ENCODE measurements at regions not wholly inside any gene's neighbourhood (a gene's known extent, or its start where the extent isn't known, plus 50 kb on each side); places are given as distances from the start of the nearest gene placed in this dataset.

DNA sequence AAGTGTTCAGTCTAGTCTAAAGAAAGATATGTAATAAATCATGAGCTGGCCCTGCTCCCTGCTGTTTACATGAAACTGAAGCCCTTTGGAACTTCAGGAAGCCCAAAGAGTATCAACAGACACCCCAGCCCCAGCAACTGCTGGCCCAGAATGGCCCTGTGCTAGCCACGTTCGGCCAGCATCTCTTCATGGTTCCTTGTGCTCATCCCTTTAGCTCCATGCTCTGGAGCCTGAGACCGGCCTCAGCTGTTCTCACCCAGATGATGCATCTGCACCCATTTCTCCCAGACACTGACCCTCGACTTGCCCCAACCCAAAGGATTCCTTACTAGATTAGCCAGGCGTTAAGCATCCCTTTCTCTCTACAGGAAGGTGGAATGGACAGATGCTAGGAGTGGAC, 207.3 kb downstream of the HS3ST3B1 start:
- no peak for DNase-seq (ENCODE audit: low read depth)
- H3K4me3 ChIP-seq (ENCODE audit: low read depth, low read length): no peak overlapping the region
- TF ChIP-seq, protein P1, sequence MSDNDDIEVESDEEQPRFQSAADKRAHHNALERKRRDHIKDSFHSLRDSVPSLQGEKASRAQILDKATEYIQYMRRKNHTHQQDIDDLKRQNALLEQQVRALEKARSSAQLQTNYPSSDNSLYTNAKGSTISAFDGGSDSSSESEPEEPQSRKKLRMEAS (IDR thresholded peaks at IDR 0.05; ENCODE audit: low read depth, low read length): no peak
- no peak for TF ChIP-seq POLR2A (IDR thresholded peaks at IDR 0.05; ENCODE audit: extremely low read depth, insufficient read length)
- TF ChIP-seq, protein P2, sequence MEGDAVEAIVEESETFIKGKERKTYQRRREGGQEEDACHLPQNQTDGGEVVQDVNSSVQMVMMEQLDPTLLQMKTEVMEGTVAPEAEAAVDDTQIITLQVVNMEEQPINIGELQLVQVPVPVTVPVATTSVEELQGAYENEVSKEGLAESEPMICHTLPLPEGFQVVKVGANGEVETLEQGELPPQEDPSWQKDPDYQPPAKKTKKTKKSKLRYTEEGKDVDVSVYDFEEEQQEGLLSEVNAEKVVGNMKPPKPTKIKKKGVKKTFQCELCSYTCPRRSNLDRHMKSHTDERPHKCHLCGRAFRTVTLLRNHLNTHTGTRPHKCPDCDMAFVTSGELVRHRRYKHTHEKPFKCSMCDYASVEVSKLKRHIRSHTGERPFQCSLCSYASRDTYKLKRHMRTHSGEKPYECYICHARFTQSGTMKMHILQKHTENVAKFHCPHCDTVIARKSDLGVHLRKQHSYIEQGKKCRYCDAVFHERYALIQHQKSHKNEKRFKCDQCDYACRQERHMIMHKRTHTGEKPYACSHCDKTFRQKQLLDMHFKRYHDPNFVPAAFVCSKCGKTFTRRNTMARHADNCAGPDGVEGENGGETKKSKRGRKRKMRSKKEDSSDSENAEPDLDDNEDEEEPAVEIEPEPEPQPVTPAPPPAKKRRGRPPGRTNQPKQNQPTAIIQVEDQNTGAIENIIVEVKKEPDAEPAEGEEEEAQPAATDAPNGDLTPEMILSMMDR (IDR thresholded peaks at IDR 0.05; ENCODE audit: low read depth, low read length): no peak

DNA sequence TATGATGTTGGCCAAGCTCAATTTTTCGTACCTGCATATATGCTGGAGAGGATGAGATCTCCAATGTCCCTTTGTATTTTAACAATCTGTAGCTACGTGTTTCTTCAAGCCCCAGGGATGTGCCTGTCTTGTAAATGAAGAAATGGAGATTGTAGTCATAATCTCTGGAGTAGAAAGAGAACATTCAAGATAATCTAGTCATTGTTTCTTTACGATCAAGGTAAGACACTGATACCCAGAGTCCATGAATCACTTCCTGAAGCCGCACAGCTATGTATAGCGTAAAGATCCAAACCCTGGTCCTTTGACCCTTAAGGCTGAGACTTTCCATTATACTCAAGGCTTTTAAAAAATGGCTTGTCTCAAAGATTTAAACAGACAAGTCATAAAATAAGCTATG, 205.5 kb downstream of the HS3ST3B1 start:
- DNase-seq (ENCODE audit: low read depth): no peak
- H3K4me3 ChIP-seq (ENCODE audit: low read depth, low read length): no peak overlapping the region
- TF ChIP-seq, protein P1 (IDR thresholded peaks at IDR 0.05; ENCODE audit: low read depth, low read length): no peak
- TF ChIP-seq, protein P2 (IDR thresholded peaks at IDR 0.05; ENCODE audit: low read depth, low read length): no peak
- TF ChIP-seq POLR2A (IDR thresholded peaks at IDR 0.05; ENCODE audit: extremely low read depth, insufficient read length): no peak
- TF ChIP-seq MYC (IDR thresholded peaks at IDR 0.05; ENCODE audit: low read depth, low read length): no peak

DNA sequence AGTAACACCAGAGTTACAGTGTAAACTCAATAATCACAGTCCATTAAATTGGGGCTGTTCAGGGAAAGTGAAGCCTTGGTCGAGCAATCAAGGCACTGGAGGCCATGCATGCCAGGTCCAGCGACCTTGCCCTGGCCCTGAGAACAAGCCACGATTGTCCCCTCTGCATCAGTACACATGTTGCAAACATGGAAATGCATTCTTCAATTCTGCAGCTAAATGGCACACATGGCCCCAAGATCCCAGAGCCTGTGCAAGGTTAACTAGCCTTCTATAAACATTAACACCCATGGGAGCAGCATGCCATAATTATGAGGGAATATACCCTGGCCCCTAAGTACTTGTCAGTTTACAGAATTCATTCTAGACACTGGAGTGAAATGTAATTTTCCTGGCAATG, 204.7 kb downstream of the HS3ST3B1 start:
- no peak for DNase-seq (ENCODE audit: low read depth)
- no peak overlapping the region for H3K4me3 ChIP-seq (ENCODE audit: low read depth, low read length)
- TF ChIP-seq MYC (IDR thresholded peaks at IDR 0.05; ENCODE audit: low read depth, low read length) (no peak), POLR2A (IDR thresholded peaks at IDR 0.05; ENCODE audit: extremely low read depth, insufficient read length) (no peak)
- TF ChIP-seq, protein P1 (IDR thresholded peaks at IDR 0.05; ENCODE audit: low read depth, low read length): no peak
- TF ChIP-seq, protein P2 (IDR thresholded peaks at IDR 0.05; ENCODE audit: low read depth, low read length): no peak

DNA sequence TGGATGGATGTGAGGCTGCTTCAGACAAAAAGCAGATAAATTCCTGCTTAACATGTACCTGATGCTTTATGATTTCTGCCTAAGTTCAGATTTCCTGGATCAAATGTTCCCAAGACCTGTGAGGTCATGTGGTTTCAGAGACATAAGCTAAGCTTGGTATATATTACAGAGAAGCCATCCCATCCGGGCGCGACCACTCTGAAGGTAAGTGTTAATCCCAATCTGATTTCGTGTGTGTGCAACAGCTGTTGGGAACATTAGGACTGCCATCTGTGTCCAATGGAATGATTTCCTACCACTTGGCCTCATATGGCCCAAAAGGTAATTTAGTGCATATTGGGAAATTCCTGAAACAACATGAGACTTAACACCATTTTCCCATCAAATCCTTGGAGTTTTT, 199.1 kb downstream of the HS3ST3B1 start:
- TF ChIP-seq POLR2A (IDR thresholded peaks at IDR 0.05; ENCODE audit: extremely low read depth, insufficient read length) (no peak), MYC (IDR thresholded peaks at IDR 0.05; ENCODE audit: low read depth, low read length) (no peak)
- TF ChIP-seq, protein P1 (IDR thresholded peaks at IDR 0.05; ENCODE audit: low read depth, low read length): no peak
- TF ChIP-seq, protein P2 (IDR thresholded peaks at IDR 0.05; ENCODE audit: low read depth, low read length): no peak

DNA sequence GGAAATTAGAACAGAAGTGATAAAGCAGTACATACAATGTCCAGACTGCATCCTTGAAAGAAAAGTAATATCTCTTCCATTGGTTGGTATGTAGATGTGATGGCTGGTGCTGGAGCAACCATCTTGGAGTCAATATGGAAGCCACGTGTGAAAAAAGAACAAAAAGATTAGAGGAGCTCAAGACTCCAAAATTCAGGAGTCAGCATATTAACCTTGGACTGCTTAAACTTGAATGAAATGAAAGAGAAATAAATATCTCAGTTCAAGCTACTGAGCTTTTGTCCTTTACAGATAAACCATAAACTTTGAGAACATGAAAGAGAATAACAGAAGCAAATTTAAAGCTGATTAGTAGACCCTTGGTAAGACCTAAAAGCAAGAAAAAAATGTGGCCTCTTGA, 197.9 kb downstream of the HS3ST3B1 start:
- TF ChIP-seq MYC (IDR thresholded peaks at IDR 0.05; ENCODE audit: low read depth, low read length): no peak
- no peak for TF ChIP-seq POLR2A (IDR thresholded peaks at IDR 0.05; ENCODE audit: extremely low read depth, insufficient read length)
- TF ChIP-seq, protein P2 (IDR thresholded peaks at IDR 0.05; ENCODE audit: low read depth, low read length): no peak
- TF ChIP-seq, protein P1 (IDR thresholded peaks at IDR 0.05; ENCODE audit: low read depth, low read length): no peak
- DNase-seq (ENCODE audit: low read depth): no peak
- H3K4me3 ChIP-seq (ENCODE audit: low read depth, low read length): no peak overlapping the region

More for the DNA sequence above, 199.1 kb downstream of the HS3ST3B1 start:
- no peak overlapping the region for H3K4me3 ChIP-seq (ENCODE audit: low read depth, low read length)
- DNase-seq (ENCODE audit: low read depth): no peak

DNA sequence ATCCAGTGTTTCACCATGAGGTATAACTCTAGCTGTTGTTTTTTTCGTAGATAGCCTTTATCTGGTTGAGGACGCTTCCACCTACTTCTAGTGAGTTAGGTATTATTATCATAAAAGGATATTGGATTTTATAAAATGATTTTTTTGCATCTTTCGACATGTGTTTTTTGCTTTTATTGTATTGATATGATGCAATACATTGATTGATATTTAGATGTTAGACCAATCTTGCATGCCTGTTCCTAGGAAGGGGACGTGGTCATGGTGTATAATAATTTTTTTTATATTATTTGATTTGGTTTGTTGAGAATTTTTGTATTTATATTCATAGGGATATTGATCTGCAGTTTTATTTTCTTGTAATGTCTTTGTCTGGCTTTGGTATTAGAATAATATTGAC, 193.3 kb downstream of the HS3ST3B1 start:
- TF ChIP-seq, protein P2 (IDR thresholded peaks at IDR 0.05; ENCODE audit: low read depth, low read length): no peak
- no peak for TF ChIP-seq MYC (IDR thresholded peaks at IDR 0.05; ENCODE audit: low read depth, low read length)
- TF ChIP-seq POLR2A (IDR thresholded peaks at IDR 0.05; ENCODE audit: extremely low read depth, insufficient read length): no peak
- TF ChIP-seq, protein P1 (IDR thresholded peaks at IDR 0.05; ENCODE audit: low read depth, low read length): no peak
- no peak for DNase-seq (ENCODE audit: low read depth)

More for the DNA sequence above, 193.3 kb downstream of the HS3ST3B1 start:
- H3K4me3 ChIP-seq (ENCODE audit: low read depth, low read length): no peak overlapping the region

Data from NB4 (cell line).